Suprapubic skin (tissue), 3 donors: ENCODE measurements at regions not wholly inside any gene's neighbourhood (a gene's known extent, or its start where the extent isn't known, plus 50 kb on each side); places are given as distances from the start of the nearest gene placed in this dataset.

Experiments
- CTCF ChIP-seq, 2 donors: fragments of 200-600 bp in 1 of 2; fragments of 450-650 bp in 1 of 2; sonication (generic) in 1 of 2; IDR thresholded peaks; one replicate each; pipeline ENCODE4 v1.5.1; 2016 to 2019; ENCODE audit warnings: antibody characterized with exemption in 2 of 2, mild to moderate bottlenecking in 1 of 2, moderate library complexity in 1 of 2
- EP300 ChIP-seq: sonication (generic); formaldehyde crosslinking; IDR thresholded peaks from one replicate; pipeline ENCODE4 v1.6.1; 2017; ENCODE audit warnings: antibody characterized with exemption

- TF ChIP-seq EP300 (no peak), CTCF (IDR thresholded peaks at IDR 0.05) (no peak)
Measured at GRCh38 chr16:17802571-17802970, 331.8 kb upstream of the XYLT1 start.
